ENCODE measurements at regions not wholly inside any gene's neighbourhood (a gene's known extent, or its start where the extent isn't known, plus 50 kb on each side); places are given as distances from the start of the nearest gene placed in this dataset.

GRCh38 chr7:46288861-46289260 is 367.8 kb upstream of the IGFBP3 start:
- TF ChIP-seq EZH2phosphoT487 (IDR thresholded peaks at IDR 0.05; ENCODE audit: borderline replicate concordance) (no peak), CBX3 (IDR thresholded peaks at IDR 0.05; ENCODE audit: low read depth) (no peak), ATF3 (IDR thresholded peaks at IDR 0.05) (no peak), EGR1 (IDR thresholded peaks at IDR 0.05; ENCODE audit: low read depth) (no peak), SRF (IDR thresholded peaks at IDR 0.05; ENCODE audit: low read depth) (no peak), JUND (IDR thresholded peaks at IDR 0.05) (no peak), CTCF (IDR thresholded peaks at IDR 0.05 in 2 of 3, conservative IDR thresholded peaks at IDR 0.05 in 1 of 3; ENCODE audit: borderline replicate concordance in 1 of 3, insufficient read depth in 1 of 3, low read depth in 2 of 3, low read length in 2 of 3) (no peak), RAD21 (IDR thresholded peaks at IDR 0.05; ENCODE audit: low read depth) (no peak), POLR2AphosphoS5 (IDR thresholded peaks at IDR 0.05; ENCODE audit: low read depth, low read length) (no peak), MAX (IDR thresholded peaks at IDR 0.05) (no peak), EZH2 (IDR thresholded peaks at IDR 0.05) (no peak), SP1 (IDR thresholded peaks at IDR 0.05; ENCODE audit: low read depth) (no peak), ZBTB33 (IDR thresholded peaks at IDR 0.05; ENCODE audit: extremely low read depth, insufficient replicate concordance, low read length) (no peak), FOSL1 (IDR thresholded peaks at IDR 0.05; ENCODE audit: low read depth) (no peak), YY1 (IDR thresholded peaks at IDR 0.05; ENCODE audit: extremely low read depth, insufficient replicate concordance, low read depth, low read length) (no peak), ZFX (IDR thresholded peaks at IDR 0.05) (no peak)
- no peak overlapping the region for H2AFZ ChIP-seq (ENCODE audit: low read depth, low read length, poor library complexity, severe bottlenecking)
- POLR2A ChIA-PET = no interaction called here
- H3K9me2 ChIP-seq (ENCODE audit: insufficient read depth) = no peaks in the 10 kb centered on the region
- no peaks in the 10 kb centered on the region for H3K79me2 ChIP-seq (ENCODE audit: insufficient read depth, low read length)
- intact Hi-C loops (cut with micrococcal nuclease) = no loop called here
- H3K4me3 ChIP-seq (replicated peaks in 1 of 2; ENCODE audit: low read depth in 1 of 2, low read length in 2 of 2) = no peak overlapping the region
- BruUV-seq (replicated peaks) = no TSS peak
- H3K27ac ChIP-seq (ENCODE audit: low read depth, low read length) = no peak overlapping the region
- H3K9ac ChIP-seq (ENCODE audit: low read length) = no peak overlapping the region
- DNase-seq (ENCODE audit: low read depth, low spot score) = no peak
- H3K36me3 ChIP-seq (ENCODE audit: control insufficient read depth in 1 of 2, insufficient read depth in 2 of 2, low read length in 2 of 2) = no peaks in the 10 kb centered on the region
- no peaks in the 10 kb centered on the region for H3K27me3 ChIP-seq (ENCODE audit: insufficient read depth, low read length)
- H3K4me2 ChIP-seq (ENCODE audit: low read length) = no peak overlapping the region
- CTCF ChIA-PET = no interaction called here
- RAD21 ChIA-PET (ENCODE audit: low non-redundant PET in 1 of 2, low total read pairs in 2 of 2, uncharacterized antibody in 2 of 2, unreplicated experiment in 2 of 2) = interaction anchor here in 1 of 2 experiments (0.7 kb wide), 1 partner anchor 28 kb away, joined by 4 read pairs; no protein-coding TSS in a partner anchor
- peaks cover 0 to 7% of the 10 kb centered on the region in 2 experiments; a peak in 1 of 4 replicates for H3K4me1 ChIP-seq (ENCODE audit: control insufficient read depth in 1 of 2, insufficient read depth in 2 of 2, low read length in 2 of 2)
- no peaks in the 10 kb centered on the region for H3K9me3 ChIP-seq (ENCODE audit: control insufficient read depth in 1 of 2, insufficient read depth in 1 of 2, low read depth in 1 of 2, low read length in 2 of 2)
- no peaks in the 10 kb centered on the region for H4K20me1 ChIP-seq (ENCODE audit: insufficient read depth)
- ATAC-seq = no peak
